Heart right ventricle (tissue), 16 donors: ENCODE measurements at regions not wholly inside any gene's neighbourhood (a gene's known extent, or its start where the extent isn't known, plus 50 kb on each side); places are given as distances from the start of the nearest gene placed in this dataset.

ENCODE experiments used
- ATAC-seq, 8 donors: fragments of 200-7000 bp; cut with Tn5 transposase; one replicate each; pipeline ENCODE4 v1.9.1; 2020; ENCODE audit warnings: mild to moderate bottlenecking in 8 of 8, moderate library complexity in 8 of 8, moderate number of reproducible peaks in 1 of 8
- DNase-seq, 2 donors: peaks; one replicate each; pipeline ENCODE4 v3.0.0-alpha.2; 2020
- H3K27ac ChIP-seq, 10 donors: fragments of 200-600 bp; sonication (generic) in 2 of 10; one replicate each; pipeline versions ENCODE4 v1.5.0 to v1.8.0; 2020 to 2022; ENCODE audit warnings: mild to moderate bottlenecking in 3 of 10
- H3K27me3 ChIP-seq, 7 donors: fragments of 200-600 bp; one replicate each; pipeline ENCODE4 v1.8.0; 2021 to 2022; ENCODE audit warnings: mild to moderate bottlenecking in 2 of 7
- H3K36me3 ChIP-seq, 9 donors: fragments of 200-600 bp; sonication (generic) in 1 of 9; one replicate each; pipeline versions ENCODE4 v1.5.0 to v1.8.0; 2020 to 2022; ENCODE audit warnings: mild to moderate bottlenecking in 2 of 9
- H3K4me1 ChIP-seq, 9 donors: fragments of 200-600 bp; sonication (generic) in 1 of 9; one replicate each; pipeline versions ENCODE4 v1.5.0 to v1.8.0; 2020 to 2022; ENCODE audit warnings: mild to moderate bottlenecking in 4 of 9
- H3K4me3 ChIP-seq, 10 donors: fragments of 200-600 bp; sonication (generic) in 2 of 10; one replicate each; pipeline versions ENCODE4 v1.5.0 to v1.8.0; 2020 to 2022; ENCODE audit warnings: mild to moderate bottlenecking in 7 of 10, moderate library complexity in 2 of 10
- H3K9me3 ChIP-seq, 11 donors: fragments of 200-600 bp in 10 of 11; sonication (generic) in 2 of 11; one replicate each; pipeline versions ENCODE4 v1.5.0 to v1.8.0; 2013 to 2022; ENCODE audit warnings: mild to moderate bottlenecking in 2 of 11, control low read depth in 1 of 11, moderate library complexity in 1 of 11
- WGBS, 2 donors: extraction: QIAGEN DNeasy Blood & Tissue Kit; methylation state at CpG; one replicate each; pipeline ENCODE4 v1.1.7; 2013; ENCODE audit warnings: inconsistent platforms in 1 of 2; 5-methylcytosine and 5-hydroxymethylcytosine counted together
- intact Hi-C, 10 donors: fragments of 100-400 bp; cut with DNase I; formaldehyde crosslinking; loops; one replicate each; pipeline versions ENCODE4 v1.11.1 to v1.14.2; 2022
- TF ChIP-seq, protein P1 (sequence below), 9 donors: fragments of 200-600 bp; sonication (generic) in 2 of 9; IDR thresholded peaks; one replicate each; pipeline versions ENCODE4 v1.5.0 to v1.8.0; 2021 to 2022; ENCODE audit warnings: antibody characterized with exemption in 9 of 9, mild to moderate bottlenecking in 5 of 9, moderate library complexity in 1 of 9
- donor health status: Arrhythmogenic right ventricular cardiomyopathy.
- donor health status: ischemic (EF 13 %, LVEDD 7.1; RV severe dilation, severe dysfunction).
- donor health status: healthy with polysubstance abuse.
- donor health status: DM: no; HTN: yes; CAD: no.
- donor health status: DM: no; HTN: no; CAD: no.
- donor health status: ischemic (EF 25% LVEDD 6.9; RV normal size, moderate dysfunction).
- donor health status: ischemic (EF 25% LVEDD 5.7; RV mildly dilated, moderate dysfunction).
- donor health status: healthy.
- donor health status: DM: yes; HTN: yes; CAD: no.
- donor health status: Ischemic cardiomyopathy.
- donor health status: ischemic (EF 35%, LVEDD 5.7; RV mildly dilated, moderate dysfunction).
- donor health status: nonischemic (EF 11% LVEDD 7.7; RV severe dilation, severe dysfunction).
- donor health status: DM: yes; HTN: yes; CAD: no.
- donor health status: PGD.
- donor health status: ischemic (EF 29% LVEDD 5.4; RV normal size, mild dysfunction).
- donor health status: nonischemic (EF 23%, LVEDD 6.1; RV moderate dilation, normal function).

DNA sequence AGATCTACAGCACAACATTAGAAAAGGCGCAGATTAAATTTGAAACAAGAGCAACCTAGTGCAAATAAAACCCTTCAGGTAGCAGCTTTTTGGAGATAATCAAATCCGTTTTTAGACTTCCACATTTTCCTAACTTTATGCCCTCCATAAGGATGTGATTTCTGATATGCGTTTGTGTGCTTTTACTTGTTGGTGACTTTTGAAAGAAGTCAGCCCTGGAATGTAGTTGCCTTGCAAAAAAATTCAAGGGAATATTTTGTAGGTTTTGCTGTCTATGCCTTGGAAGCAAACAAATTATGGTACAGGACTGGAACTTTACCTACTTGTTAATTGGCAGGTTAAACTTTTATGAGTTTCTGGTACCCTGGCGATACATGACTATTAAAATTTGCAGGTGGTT is 86.7 kb upstream of the HDAC9 start:
- Histone ChIP-seq H3K27ac (no peak overlapping the region), H3K36me3 (no peaks in the 10 kb centered on the region), H3K4me3 (no peak overlapping the region), H3K4me1 (peaks cover 0 to 12% (median 0%) of the 10 kb centered on the region in 9 donors), H3K9me3 (no peaks in the 10 kb centered on the region), H3K27me3 (no peaks in the 10 kb centered on the region)
- no peak for DNase-seq
- intact Hi-C loops: no loop called here
- TF ChIP-seq, protein P1, sequence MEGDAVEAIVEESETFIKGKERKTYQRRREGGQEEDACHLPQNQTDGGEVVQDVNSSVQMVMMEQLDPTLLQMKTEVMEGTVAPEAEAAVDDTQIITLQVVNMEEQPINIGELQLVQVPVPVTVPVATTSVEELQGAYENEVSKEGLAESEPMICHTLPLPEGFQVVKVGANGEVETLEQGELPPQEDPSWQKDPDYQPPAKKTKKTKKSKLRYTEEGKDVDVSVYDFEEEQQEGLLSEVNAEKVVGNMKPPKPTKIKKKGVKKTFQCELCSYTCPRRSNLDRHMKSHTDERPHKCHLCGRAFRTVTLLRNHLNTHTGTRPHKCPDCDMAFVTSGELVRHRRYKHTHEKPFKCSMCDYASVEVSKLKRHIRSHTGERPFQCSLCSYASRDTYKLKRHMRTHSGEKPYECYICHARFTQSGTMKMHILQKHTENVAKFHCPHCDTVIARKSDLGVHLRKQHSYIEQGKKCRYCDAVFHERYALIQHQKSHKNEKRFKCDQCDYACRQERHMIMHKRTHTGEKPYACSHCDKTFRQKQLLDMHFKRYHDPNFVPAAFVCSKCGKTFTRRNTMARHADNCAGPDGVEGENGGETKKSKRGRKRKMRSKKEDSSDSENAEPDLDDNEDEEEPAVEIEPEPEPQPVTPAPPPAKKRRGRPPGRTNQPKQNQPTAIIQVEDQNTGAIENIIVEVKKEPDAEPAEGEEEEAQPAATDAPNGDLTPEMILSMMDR (IDR thresholded peaks at IDR 0.05): no peak
- 92 to 93% methylated on average over 4 of the region's 4 CpGs for WGBS, 2 donors
- no peak for ATAC-seq

DNA sequence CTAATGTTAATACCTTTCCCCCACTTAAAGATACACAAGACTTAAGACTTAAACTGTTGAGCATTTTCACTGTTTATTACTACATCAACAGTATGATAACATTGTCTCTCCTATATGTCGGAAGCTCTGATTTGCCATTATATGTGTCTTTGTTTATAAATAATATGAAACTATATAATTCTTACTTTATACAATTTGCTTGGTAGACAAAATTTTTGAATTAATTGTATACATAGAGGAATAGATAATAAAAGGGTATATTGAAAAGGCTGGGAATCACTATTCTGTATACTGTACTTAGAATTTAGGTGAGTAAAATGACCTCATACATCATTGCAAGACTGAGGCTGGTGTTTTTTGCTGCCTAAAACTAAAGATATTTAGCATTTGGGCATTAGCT is 82.1 kb upstream of the HDAC9 start:
- intact Hi-C loops: no loop called here
- WGBS, 2 donors: 96% methylated on average over 1 of the region's 1 CpG
- TF ChIP-seq, protein P1 (IDR thresholded peaks at IDR 0.05): no peak
- H3K4me3 ChIP-seq: no peak overlapping the region
- no peak for DNase-seq
- H3K36me3 ChIP-seq: no peaks in the 10 kb centered on the region
- H3K4me1 ChIP-seq: no peaks in the 10 kb centered on the region
- no peaks in the 10 kb centered on the region for H3K27me3 ChIP-seq
- H3K9me3 ChIP-seq: no peaks in the 10 kb centered on the region
- no peak overlapping the region for H3K27ac ChIP-seq
- no peak for ATAC-seq

DNA sequence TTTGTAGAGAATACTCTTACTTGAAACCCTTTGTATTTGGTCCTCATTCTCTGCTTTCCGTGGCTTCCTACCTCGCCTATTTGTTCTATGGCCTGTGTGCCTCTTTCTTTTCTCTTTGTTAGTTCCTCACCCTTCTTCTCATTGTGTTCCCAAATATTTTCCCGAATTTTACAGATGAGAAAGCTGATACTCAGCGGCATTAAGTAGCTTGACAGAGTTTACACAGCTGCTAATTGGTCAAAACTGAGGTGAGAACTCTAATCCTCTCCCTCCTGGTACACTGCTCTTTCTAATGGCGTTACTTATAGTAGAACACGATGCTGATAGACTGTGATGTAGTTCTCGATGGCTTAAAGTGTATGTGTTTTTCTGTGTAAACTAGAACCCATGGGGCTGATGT is 80.7 kb upstream of the HDAC9 start:
- 79 to 80% methylated on average over 7 of the region's 7 CpGs for WGBS, 2 donors
- H3K27ac ChIP-seq: no peak overlapping the region
- ATAC-seq (no peak), DNase-seq (no peak)
- no peak overlapping the region for H3K4me3 ChIP-seq
- TF ChIP-seq, protein P1 (IDR thresholded peaks at IDR 0.05): no peak
- no peaks in the 10 kb centered on the region for H3K27me3 ChIP-seq
- intact Hi-C loops: loop anchor here in 1 of 10 donors (1.0 kb wide), 1 partner anchor 143 kb away; no protein-coding TSS in a partner anchor
- H3K36me3 ChIP-seq: no peaks in the 10 kb centered on the region
- no peaks in the 10 kb centered on the region for H3K4me1 ChIP-seq
- H3K9me3 ChIP-seq: no peaks in the 10 kb centered on the region

DNA sequence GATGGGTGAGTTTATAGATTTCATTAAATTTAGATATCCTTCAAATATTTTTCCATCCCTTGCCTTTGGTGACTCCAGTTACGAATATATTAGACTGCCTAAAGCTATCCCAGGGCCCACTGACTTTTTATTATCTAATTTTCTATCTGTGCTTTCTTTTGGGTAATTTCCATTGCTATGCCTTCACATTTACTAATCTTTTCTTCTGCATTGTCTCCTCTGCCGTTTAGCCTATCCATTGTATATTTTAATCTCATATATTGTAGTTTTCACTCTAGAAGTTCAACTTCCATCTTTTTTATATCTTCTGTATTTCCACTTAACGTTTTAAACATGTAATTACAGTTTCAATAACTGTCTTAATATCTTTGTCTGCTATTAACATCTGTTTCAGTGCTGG is 78.6 kb upstream of the HDAC9 start:
- intact Hi-C loops: no loop called here
- no peaks in the 10 kb centered on the region for H3K9me3 ChIP-seq
- no peak overlapping the region for H3K4me3 ChIP-seq
- no peaks in the 10 kb centered on the region for H3K36me3 ChIP-seq
- H3K27ac ChIP-seq: no peak overlapping the region
- 86 to 91% methylated on average over 3 of the region's 3 CpGs for WGBS, 2 donors
- ATAC-seq (no peak), DNase-seq (no peak)
- H3K27me3 ChIP-seq: no peaks in the 10 kb centered on the region
- H3K4me1 ChIP-seq: peaks cover 0 to 13% (median 1%) of the 10 kb centered on the region in 9 donors
- TF ChIP-seq, protein P1 (IDR thresholded peaks at IDR 0.05): no peak
